ENCODE measurements at regions not wholly inside any gene's neighbourhood (a gene's known extent, or its start where the extent isn't known, plus 50 kb on each side); places are given as distances from the start of the nearest gene placed in this dataset.
A peak's percentile ranks its signal among the peaks of the same experiment; 100 is the strongest.

DNA sequence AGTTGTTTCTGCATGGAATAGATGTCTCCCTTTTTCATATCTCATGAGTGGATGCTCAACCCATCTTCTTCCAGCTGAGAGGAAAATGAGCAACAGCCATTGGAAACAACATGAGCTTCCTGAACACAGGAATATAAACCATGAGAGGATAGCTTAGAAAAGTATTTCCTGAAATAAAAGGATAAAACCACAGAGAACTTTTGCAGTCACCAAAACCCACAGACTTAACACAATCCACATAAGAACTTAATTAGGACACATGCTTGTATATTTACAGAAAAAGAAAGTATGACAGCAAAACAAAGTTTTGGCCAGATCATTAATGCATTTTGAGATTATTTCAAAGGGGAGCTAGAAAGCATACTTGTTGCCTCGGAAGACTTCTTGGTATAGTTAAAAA, 180.5 kb upstream of the RASGRP1 start:
- Histone ChIP-seq H3K27ac (ENCODE audit: low read depth, low read length) (no peak overlapping the region), H3K4me2 (ENCODE audit: insufficient read depth, low read length) (no peak overlapping the region), H3K4me1 (ENCODE audit: insufficient read depth, low read length) (peaks cover 18% of the 10 kb centered on the region)

DNA sequence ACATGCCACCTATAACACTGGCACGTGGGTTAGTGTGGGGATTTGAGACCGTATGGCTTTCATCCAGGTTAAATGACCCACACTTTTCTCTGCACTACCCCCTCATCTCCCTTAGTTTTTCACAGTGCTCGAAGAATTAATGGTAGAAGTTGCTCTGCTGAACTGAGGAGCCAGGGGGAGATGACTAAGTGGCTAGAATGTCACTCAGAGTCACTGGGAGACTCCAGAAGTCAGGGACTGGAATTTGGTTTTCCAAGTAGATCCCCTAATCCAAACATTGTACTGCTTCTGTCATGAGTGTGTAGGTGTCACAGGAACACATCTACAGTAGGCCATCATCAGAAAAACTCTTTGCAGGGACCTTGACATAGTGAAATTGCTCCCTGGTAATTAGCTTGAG, 181.0 kb upstream of the RASGRP1 start:
- no peak overlapping the region for H3K4me2 ChIP-seq (ENCODE audit: insufficient read depth, low read length)
- no peak overlapping the region for H3K27ac ChIP-seq (ENCODE audit: low read depth, low read length)
- TF ChIP-seq, protein P1, sequence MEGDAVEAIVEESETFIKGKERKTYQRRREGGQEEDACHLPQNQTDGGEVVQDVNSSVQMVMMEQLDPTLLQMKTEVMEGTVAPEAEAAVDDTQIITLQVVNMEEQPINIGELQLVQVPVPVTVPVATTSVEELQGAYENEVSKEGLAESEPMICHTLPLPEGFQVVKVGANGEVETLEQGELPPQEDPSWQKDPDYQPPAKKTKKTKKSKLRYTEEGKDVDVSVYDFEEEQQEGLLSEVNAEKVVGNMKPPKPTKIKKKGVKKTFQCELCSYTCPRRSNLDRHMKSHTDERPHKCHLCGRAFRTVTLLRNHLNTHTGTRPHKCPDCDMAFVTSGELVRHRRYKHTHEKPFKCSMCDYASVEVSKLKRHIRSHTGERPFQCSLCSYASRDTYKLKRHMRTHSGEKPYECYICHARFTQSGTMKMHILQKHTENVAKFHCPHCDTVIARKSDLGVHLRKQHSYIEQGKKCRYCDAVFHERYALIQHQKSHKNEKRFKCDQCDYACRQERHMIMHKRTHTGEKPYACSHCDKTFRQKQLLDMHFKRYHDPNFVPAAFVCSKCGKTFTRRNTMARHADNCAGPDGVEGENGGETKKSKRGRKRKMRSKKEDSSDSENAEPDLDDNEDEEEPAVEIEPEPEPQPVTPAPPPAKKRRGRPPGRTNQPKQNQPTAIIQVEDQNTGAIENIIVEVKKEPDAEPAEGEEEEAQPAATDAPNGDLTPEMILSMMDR (IDR thresholded peaks at IDR 0.05; ENCODE audit: extremely low read depth, low read depth, low read length), result no peak
- peaks cover 18% of the 10 kb centered on the region for H3K4me1 ChIP-seq (ENCODE audit: insufficient read depth, low read length)
- H3K27me3 ChIP-seq (ENCODE audit: insufficient read depth, low read length), result no peaks in the 10 kb centered on the region
- no peaks in the 10 kb centered on the region for H3K79me2 ChIP-seq (ENCODE audit: insufficient read depth, low read length)
- no peaks in the 10 kb centered on the region for H3K36me3 ChIP-seq (ENCODE audit: insufficient read depth, low read length)
- no peak overlapping the region for H2AFZ ChIP-seq (ENCODE audit: low read length)
- DNase-seq (ENCODE audit: insufficient read length, low spot score, missing footprints), result no peak
- H3K9me3 ChIP-seq (ENCODE audit: low read depth, low read length), result no peaks in the 10 kb centered on the region
- H4K20me1 ChIP-seq (ENCODE audit: insufficient read depth, low read length), result no peaks in the 10 kb centered on the region
- H3K4me3 ChIP-seq (ENCODE audit: insufficient read depth, low read length), result no peak overlapping the region

More for the DNA sequence above, 180.5 kb upstream of the RASGRP1 start:
- no peak for DNase-seq (ENCODE audit: insufficient read length, low spot score, missing footprints)
- TF ChIP-seq, protein P1 (IDR thresholded peaks at IDR 0.05; ENCODE audit: extremely low read depth, low read depth, low read length), result no peak
- H3K27me3 ChIP-seq (ENCODE audit: insufficient read depth, low read length), result no peaks in the 10 kb centered on the region
- no peaks in the 10 kb centered on the region for H3K79me2 ChIP-seq (ENCODE audit: insufficient read depth, low read length)
- H2AFZ ChIP-seq (ENCODE audit: low read length), result peak overlapping the region; percentile 26
- no peak overlapping the region for H3K4me3 ChIP-seq (ENCODE audit: insufficient read depth, low read length)
- H3K9me3 ChIP-seq (ENCODE audit: low read depth, low read length), result no peaks in the 10 kb centered on the region
- H3K36me3 ChIP-seq (ENCODE audit: insufficient read depth, low read length), result no peaks in the 10 kb centered on the region
- no peaks in the 10 kb centered on the region for H4K20me1 ChIP-seq (ENCODE audit: insufficient read depth, low read length)

DNA sequence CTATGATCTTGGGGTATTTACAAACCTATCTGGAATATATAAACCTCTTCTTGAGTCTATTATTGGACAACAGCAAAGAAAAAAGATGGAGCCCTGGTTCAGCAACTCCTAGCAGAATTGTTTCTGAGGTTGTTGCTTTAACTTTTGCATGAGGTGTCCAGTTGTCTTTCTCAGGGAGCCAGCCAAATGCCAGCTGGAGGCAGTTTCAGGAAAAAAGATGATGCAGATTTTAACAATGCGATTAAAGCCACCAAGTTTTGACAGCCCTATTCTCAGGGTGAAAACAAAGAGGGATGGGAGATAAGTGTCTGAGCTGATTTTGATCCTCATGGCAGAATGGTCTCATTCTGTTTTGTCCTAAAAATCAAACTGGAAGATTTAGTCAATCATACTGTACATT, 181.6 kb upstream of the RASGRP1 start:
- peak overlapping the region; percentile 38 for H2AFZ ChIP-seq (ENCODE audit: low read length)
- H3K27me3 ChIP-seq (ENCODE audit: insufficient read depth, low read length), result no peaks in the 10 kb centered on the region
- no peaks in the 10 kb centered on the region for H4K20me1 ChIP-seq (ENCODE audit: insufficient read depth, low read length)
- H3K4me2 ChIP-seq (ENCODE audit: insufficient read depth, low read length), result no peak overlapping the region
- H3K36me3 ChIP-seq (ENCODE audit: insufficient read depth, low read length), result no peaks in the 10 kb centered on the region
- no peaks in the 10 kb centered on the region for H3K9me3 ChIP-seq (ENCODE audit: low read depth, low read length)
- peak; percentile 78 for DNase-seq (ENCODE audit: insufficient read length, low spot score, missing footprints)
- no peak overlapping the region for H3K4me3 ChIP-seq (ENCODE audit: insufficient read depth, low read length)
- no peaks in the 10 kb centered on the region for H3K79me2 ChIP-seq (ENCODE audit: insufficient read depth, low read length)
- TF ChIP-seq, protein P1 (IDR thresholded peaks at IDR 0.05; ENCODE audit: extremely low read depth, low read depth, low read length), result no peak
- no peak overlapping the region for H3K27ac ChIP-seq (ENCODE audit: low read depth, low read length)
- peaks cover 18% of the 10 kb centered on the region for H3K4me1 ChIP-seq (ENCODE audit: insufficient read depth, low read length)

DNA sequence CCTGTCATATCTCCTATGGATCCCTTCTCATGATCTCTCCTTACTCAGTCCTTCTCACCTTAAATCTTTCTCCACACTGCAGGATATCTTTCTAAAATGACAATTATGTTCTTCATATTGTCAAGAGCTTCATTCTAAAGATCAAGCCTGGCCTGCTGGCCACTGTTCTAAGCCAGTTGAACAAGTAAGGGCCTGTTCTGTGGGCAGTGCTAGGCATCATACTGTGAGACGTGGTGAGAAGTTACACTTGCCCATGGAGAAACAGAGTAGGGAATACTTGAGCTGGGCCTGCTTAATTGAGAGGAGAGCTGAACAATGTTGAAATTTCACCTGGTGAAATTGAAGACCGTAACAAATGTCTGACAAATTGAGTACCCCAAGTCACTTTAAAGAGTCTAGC, 184.1 kb upstream of the RASGRP1 start:
- Histone ChIP-seq H3K27ac (ENCODE audit: low read depth, low read length) (no peak overlapping the region), H3K9me3 (ENCODE audit: low read depth, low read length) (no peaks in the 10 kb centered on the region), H2AFZ (ENCODE audit: low read length) (no peak overlapping the region), H3K27me3 (ENCODE audit: insufficient read depth, low read length) (no peaks in the 10 kb centered on the region), H3K4me3 (ENCODE audit: insufficient read depth, low read length) (no peak overlapping the region), H4K20me1 (ENCODE audit: insufficient read depth, low read length) (no peaks in the 10 kb centered on the region), H3K4me2 (ENCODE audit: insufficient read depth, low read length) (no peak overlapping the region), H3K36me3 (ENCODE audit: insufficient read depth, low read length) (no peaks in the 10 kb centered on the region), H3K79me2 (ENCODE audit: insufficient read depth, low read length) (no peaks in the 10 kb centered on the region), H3K4me1 (ENCODE audit: insufficient read depth, low read length) (peaks cover 18% of the 10 kb centered on the region)
- DNase-seq (ENCODE audit: insufficient read length, low spot score, missing footprints), result no peak
- TF ChIP-seq, protein P1 (IDR thresholded peaks at IDR 0.05; ENCODE audit: extremely low read depth, low read depth, low read length), result no peak

Measured in osteoblast (primary cell).